GM21825 (cell line): ENCODE measurements at regions not wholly inside any gene's neighbourhood (a gene's known extent, or its start where the extent isn't known, plus 50 kb on each side); places are given as distances from the start of the nearest gene placed in this dataset.

Source experiments
- ATAC-seq: cut with Tn5 transposase; IDR thresholded peaks from one replicate; pipeline ENCODE4 v1.9.1; 2021; ENCODE audit warnings: mild to moderate bottlenecking, moderate library complexity; ENCODE audit not compliant: unreplicated experiment

GRCh38 chr9:108095496-108095895 lies 605.9 kb upstream of the KLF4 start:
- no peak for ATAC-seq

- no peak for ATAC-seq
Observed at GRCh38 chr9:108094676-108094993, 605.1 kb upstream of the KLF4 start.

GRCh38 chr9:108093773-108094675 lies 604.5 kb upstream of the KLF4 start:
- ATAC-seq = no peak

GRCh38 chr9:108088916-108089315 lies 599.3 kb upstream of the KLF4 start:
- no peak for ATAC-seq

GRCh38 chr9:108087781-108088180 lies 598.2 kb upstream of the KLF4 start:
- ATAC-seq = no peak

- ATAC-seq = no peak
Observed at GRCh38 chr9:108086624-108087023, 597.1 kb upstream of the KLF4 start.

- ATAC-seq = no peak
Observed at GRCh38 chr9:108085294-108085693, 595.7 kb upstream of the KLF4 start.

- no peak for ATAC-seq
Observed at GRCh38 chr9:108083796-108084352, 594.3 kb upstream of the KLF4 start.

- ATAC-seq = no peak
Observed at GRCh38 chr9:108083160-108083750, 593.7 kb upstream of the KLF4 start.

GRCh38 chr9:108081112-108081511 lies 591.5 kb upstream of the KLF4 start:
- no peak for ATAC-seq

GRCh38 chr9:108080285-108080684 lies 590.7 kb upstream of the KLF4 start:
- ATAC-seq = no peak

- ATAC-seq = no peak
Observed at GRCh38 chr9:108078811-108079210, 589.2 kb upstream of the KLF4 start.

- no peak for ATAC-seq
Observed at GRCh38 chr9:108078375-108078774, 588.8 kb upstream of the KLF4 start.

GRCh38 chr9:108077556-108077955 lies 588.0 kb upstream of the KLF4 start:
- no peak for ATAC-seq

GRCh38 chr9:108074900-108075299 lies 585.3 kb upstream of the KLF4 start:
- no peak for ATAC-seq

- ATAC-seq = no peak
Observed at GRCh38 chr9:108073823-108074222, 584.3 kb upstream of the KLF4 start.

- no peak for ATAC-seq
Observed at GRCh38 chr9:108072740-108073139, 583.2 kb upstream of the KLF4 start.

GRCh38 chr9:108070861-108071260 lies 581.3 kb upstream of the KLF4 start:
- no peak for ATAC-seq

- ATAC-seq = no peak
Observed at GRCh38 chr9:108069991-108070390, 580.4 kb upstream of the KLF4 start.

- no peak for ATAC-seq
Observed at GRCh38 chr9:108062680-108063079, 573.1 kb upstream of the KLF4 start.

GRCh38 chr9:108060175-108060574 lies 570.6 kb upstream of the KLF4 start:
- no peak for ATAC-seq

- ATAC-seq = no peak
Observed at GRCh38 chr9:108058135-108058814, 568.7 kb upstream of the KLF4 start.
